ENCODE measurements at regions not wholly inside any gene's neighbourhood (a gene's known extent, or its start where the extent isn't known, plus 50 kb on each side); places are given as distances from the start of the nearest gene placed in this dataset.
A peak's percentile ranks its signal among the peaks of the same experiment; 100 is the strongest.

DNA sequence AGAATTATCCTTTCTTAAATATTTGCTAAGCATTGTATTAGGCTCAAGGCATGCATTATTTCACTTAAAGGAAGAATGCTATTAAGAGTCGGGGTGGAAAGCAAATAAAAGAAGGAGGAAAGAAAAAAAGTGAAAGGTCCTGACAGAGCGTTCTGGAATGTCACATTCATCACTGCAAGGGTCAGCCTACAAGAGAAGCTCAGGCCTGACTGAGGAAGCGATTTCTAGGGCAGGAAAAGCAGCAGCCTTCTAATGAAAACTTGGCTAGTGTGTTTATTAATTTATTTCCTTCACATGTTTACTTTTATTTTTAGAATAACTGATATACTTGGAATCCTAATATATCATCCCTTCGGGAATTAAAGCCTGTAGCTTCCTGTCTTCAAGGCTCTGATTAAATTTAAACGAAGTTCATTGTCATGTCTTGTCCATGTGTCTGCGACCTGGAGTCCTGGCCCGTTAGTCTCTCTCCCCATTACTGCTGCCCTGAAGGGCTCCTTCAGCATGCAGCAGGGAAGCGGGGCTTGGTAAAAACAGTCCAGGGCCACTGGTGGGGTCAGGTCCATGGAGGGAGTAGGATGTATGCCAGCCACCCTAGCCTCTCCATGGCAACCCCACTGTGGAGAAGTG, 119.2 kb upstream of the CCDC68 start:
- in situ Hi-C loops (cut with HindIII; ENCODE audit: low sequenced_read_pairs), result no loop called here
- DNase-seq (ENCODE audit: low read depth, low spot score), result no peak
- TF ChIP-seq, protein P1, sequence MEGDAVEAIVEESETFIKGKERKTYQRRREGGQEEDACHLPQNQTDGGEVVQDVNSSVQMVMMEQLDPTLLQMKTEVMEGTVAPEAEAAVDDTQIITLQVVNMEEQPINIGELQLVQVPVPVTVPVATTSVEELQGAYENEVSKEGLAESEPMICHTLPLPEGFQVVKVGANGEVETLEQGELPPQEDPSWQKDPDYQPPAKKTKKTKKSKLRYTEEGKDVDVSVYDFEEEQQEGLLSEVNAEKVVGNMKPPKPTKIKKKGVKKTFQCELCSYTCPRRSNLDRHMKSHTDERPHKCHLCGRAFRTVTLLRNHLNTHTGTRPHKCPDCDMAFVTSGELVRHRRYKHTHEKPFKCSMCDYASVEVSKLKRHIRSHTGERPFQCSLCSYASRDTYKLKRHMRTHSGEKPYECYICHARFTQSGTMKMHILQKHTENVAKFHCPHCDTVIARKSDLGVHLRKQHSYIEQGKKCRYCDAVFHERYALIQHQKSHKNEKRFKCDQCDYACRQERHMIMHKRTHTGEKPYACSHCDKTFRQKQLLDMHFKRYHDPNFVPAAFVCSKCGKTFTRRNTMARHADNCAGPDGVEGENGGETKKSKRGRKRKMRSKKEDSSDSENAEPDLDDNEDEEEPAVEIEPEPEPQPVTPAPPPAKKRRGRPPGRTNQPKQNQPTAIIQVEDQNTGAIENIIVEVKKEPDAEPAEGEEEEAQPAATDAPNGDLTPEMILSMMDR (IDR thresholded peaks at IDR 0.05; ENCODE audit: low read depth, low read length), result no peak
- no peak overlapping the region for H3K4me3 ChIP-seq (ENCODE audit: low read depth, low read length)

DNA sequence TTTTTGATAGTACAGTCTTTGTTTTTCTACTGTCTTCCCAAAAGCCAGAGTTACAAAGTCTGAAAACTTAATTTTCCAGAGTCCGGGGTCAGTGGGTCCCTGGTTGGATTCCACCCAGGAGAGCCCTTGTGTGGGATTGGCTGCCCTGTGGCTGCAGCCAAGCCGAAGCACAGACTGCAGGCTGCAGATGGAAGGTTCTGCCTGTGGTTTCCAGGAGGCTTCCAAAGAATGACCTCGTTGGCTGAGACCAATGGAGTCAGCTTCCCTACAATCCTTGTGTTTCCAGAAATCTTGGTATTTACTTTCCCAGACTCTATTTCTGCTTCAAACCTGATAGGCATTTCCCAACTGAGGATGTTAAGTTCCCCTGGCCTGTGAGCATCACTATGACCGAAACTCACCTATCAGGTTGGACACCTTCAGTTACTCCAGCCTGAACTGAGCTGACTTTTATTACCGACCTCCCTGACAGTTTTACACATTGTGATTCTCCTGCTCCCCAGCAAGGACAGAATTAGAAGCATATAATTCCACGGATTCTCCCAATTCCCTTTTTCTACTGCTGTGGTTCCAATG, 117.5 kb upstream of the CCDC68 start:
- no peak overlapping the region for H3K4me3 ChIP-seq (ENCODE audit: low read depth, low read length)
- in situ Hi-C loops (cut with HindIII; ENCODE audit: low sequenced_read_pairs), result no loop called here
- peak; percentile 47 for DNase-seq (ENCODE audit: low read depth, low spot score)
- TF ChIP-seq, protein P1 (IDR thresholded peaks at IDR 0.05; ENCODE audit: low read depth, low read length), result no peak

DNA sequence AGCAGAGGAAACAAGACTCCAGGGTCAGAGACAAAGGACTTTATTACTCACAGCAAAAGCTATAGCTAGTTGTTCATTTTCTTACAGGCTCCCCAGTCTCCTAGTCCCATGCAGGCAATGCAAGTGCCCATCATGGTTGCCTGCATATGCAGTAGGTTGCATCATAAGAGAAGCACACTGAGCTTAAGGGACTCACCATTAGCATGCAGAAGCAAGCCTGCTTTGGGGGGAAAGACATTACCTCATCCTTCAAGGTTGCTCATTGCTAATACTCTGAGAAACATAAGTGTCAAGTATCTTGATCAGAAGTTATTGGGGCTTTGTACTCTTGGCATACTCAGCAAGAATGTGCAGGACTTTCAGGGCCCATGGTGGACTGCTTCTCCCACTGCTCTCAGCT, 114.6 kb upstream of the CCDC68 start:
- no peak for DNase-seq (ENCODE audit: low read depth, low spot score)
- TF ChIP-seq, protein P1 (IDR thresholded peaks at IDR 0.05; ENCODE audit: low read depth, low read length), result no peak
- in situ Hi-C loops (cut with HindIII; ENCODE audit: low sequenced_read_pairs), result no loop called here
- H3K4me3 ChIP-seq (ENCODE audit: low read depth, low read length), result no peak overlapping the region

DNA sequence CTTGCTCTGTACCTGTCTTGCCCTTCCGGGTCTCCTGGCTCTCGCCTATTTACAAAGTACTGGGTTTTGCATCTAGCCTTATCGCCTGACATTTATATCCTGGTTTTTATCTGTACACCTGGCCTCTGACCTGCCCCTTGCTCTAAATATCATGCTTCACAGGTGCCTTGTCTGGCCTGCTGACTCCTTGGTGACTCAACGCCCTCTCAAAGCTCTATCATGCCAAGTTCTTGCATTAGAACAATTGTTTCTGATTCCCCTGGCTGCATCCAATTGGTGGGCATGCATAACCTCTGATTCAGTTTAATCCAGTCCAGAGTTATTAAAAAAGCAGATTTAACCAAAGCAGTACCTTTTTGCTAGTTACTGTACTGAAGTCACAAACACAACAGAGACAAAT, 113.9 kb upstream of the CCDC68 start:
- in situ Hi-C loops (cut with HindIII; ENCODE audit: low sequenced_read_pairs), result no loop called here
- no peak overlapping the region for H3K4me3 ChIP-seq (ENCODE audit: low read depth, low read length)
- TF ChIP-seq, protein P1 (IDR thresholded peaks at IDR 0.05; ENCODE audit: low read depth, low read length), result no peak

DNA sequence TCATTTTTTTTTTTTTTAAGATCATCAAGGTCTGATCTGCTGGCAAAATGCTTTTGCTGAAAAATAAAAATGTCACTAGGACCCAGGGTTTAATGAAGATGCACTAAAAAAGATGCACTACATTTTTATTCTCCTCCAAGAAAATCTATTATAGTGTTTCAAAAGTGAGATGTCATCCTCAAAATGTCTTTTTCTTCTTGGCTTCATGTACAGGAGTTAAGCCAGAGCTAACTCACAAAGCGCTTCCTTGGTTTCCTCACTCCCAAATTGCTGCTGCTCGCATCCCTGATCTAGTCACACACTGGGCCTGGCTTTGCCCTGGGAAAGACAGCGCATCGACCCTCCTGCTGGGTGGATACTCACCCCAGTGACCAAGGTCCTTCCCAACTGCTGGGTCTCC, 113.4 kb upstream of the CCDC68 start:
- H3K4me3 ChIP-seq (ENCODE audit: low read depth, low read length), result no peak overlapping the region
- DNase-seq (ENCODE audit: low read depth, low spot score), result no peak
- TF ChIP-seq, protein P1 (IDR thresholded peaks at IDR 0.05; ENCODE audit: low read depth, low read length), result no peak
- in situ Hi-C loops (cut with HindIII; ENCODE audit: low sequenced_read_pairs), result no loop called here

More for the DNA sequence above, 113.9 kb upstream of the CCDC68 start:
- no peak for DNase-seq (ENCODE audit: low read depth, low spot score)

DNA sequence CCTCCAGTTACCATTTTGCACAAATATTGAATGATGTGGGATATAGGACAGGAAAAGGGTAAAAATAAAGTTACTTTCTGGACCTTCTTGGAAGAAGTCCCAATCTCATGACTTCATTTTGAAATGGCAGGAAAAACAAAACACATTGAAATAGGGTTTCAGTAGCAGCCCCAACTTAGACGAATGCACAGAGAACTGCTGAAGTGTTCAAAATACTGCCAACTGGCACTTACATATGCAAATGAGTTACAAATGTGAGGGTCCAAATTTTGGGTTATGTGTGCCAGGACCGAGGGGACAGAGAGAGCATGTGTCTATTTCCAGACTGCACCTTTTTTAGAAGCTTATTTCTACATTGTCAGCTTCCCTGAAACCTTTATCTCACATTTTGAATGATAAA, 112.9 kb upstream of the CCDC68 start:
- TF ChIP-seq, protein P1 (IDR thresholded peaks at IDR 0.05; ENCODE audit: low read depth, low read length), result no peak

More for the DNA sequence above, 112.9 kb upstream of the CCDC68 start:
- in situ Hi-C loops (cut with HindIII; ENCODE audit: low sequenced_read_pairs), result no loop called here
- DNase-seq (ENCODE audit: low read depth, low spot score), result no peak
- H3K4me3 ChIP-seq (ENCODE audit: low read depth, low read length), result no peak overlapping the region
